Hindlimb muscle (tissue), 1 donor: ENCODE measurements at regions not wholly inside any gene's neighbourhood (a gene's known extent, or its start where the extent isn't known, plus 50 kb on each side); places are given as distances from the start of the nearest gene placed in this dataset.
"Not testable (repeated sequence)": the region's sequence is repeated elsewhere in the genome, so short reads cannot be mapped to it uniquely, and the experiment has no call there.

Experiments used
- DNase-seq: peaks from one replicate; pipeline ENCODE4 v3.0.0-alpha.2; 2013

DNA sequence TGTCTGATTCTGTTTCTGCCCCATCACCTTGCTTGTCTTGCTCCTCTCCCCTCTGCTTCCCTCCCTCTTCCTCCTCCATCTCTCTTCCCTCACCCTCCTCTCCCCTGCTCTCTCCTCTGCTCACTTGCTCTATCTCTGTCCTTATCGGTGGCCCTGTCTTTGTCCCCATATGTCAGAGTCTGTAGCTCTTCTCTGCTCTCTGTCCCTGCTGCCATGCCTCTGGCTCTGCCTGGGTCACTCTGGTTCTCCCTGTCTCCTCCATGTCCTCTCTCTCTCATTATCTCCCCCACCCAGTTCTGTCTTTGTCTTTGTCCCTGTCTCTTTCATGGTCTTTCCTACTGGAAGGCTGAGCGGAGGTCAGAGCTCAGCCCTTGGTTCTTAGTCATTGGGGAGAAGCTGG, 169.1 kb upstream of the NLRP1 start:
- no peak for DNase-seq

DNA sequence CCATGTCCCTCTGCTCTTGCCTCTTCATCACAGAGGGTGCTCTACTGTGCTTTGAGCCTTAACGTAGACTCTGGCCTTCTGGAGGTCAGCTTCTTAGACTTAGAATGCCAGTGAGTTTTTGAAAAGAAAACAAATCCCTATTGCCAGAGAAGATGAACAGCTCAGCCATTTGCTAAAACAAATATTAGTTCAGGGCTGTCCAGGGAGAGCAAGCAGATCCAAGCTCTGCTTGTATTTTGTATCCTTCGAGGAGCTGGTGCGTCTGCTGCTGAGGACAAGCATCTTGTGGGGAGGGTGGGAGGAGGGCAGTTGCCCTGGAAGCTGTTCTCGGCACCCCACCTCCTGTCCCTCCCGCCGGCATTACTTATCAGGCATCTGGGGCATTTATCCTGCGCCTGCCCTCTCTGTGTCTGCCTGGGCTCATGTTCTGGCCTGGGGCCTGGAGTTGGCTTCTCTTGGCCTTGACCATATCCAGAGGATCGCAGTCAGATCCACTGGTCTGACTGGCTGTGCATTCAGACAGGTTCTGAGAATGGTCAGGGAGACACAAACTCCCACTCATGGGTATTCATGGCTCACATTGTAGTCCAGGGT, 173.1 kb upstream of the NLRP1 start:
- DNase-seq: no peak

DNA sequence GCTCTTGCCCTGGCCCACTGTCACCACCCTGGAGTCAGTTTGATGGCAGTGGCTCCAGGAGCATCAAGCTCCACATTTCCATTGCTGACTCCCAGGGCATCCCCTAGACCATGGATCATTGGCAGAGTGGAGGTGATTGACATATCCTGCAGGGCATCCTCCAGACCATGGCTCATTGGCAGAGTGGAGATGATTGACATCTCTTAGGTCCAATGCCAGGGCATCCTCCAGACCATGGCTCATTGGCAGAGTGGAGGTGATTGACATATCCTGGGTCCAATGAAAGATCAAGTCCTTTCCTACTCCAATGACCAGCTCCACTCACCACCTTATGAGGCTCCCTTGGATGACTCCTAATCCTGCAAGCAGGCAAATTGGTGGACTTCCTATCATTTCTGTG, 174.3 kb upstream of the NLRP1 start:
- no peak for DNase-seq

DNA sequence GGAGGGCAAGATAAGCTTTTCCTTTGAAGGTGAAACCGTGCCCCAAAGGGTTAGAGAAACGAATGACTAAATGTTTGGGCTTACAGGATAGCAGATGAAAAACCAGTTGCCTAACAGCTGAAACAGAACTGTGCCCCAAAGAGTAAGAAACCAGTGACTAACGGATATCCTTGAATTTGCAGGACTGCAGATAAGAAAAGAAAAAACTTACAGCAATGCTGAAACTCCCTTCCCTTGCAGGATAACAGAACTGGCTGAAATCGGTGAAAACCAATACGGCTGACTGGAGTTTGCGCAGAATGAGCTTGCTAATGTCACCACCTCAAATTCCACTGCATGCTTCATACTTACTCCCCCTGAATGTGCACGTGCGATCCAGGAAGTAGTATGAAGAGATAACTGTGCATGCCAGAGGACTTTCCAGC, 175.2 kb upstream of the NLRP1 start:
- no peak for DNase-seq

DNA sequence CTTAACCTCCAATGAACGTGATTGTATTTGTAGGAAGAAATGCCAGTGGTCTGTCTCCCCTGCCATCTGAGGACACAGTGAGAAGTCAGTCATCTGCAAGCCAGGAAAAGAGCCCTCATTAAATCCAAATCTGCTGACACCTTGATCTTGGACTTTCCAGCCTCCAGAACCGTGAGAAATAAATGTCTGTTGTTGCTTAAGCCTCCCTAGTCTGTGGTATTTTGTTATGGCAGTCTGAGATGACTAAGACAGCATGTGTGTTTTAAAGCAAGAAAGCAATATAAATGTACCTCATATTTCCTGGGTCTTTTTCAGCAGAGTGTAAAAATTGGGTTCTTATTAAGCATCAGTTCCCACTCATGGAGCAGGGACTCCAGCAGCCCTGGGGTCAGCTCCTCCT, 177.9 kb upstream of the NLRP1 start:
- no peak for DNase-seq

DNA sequence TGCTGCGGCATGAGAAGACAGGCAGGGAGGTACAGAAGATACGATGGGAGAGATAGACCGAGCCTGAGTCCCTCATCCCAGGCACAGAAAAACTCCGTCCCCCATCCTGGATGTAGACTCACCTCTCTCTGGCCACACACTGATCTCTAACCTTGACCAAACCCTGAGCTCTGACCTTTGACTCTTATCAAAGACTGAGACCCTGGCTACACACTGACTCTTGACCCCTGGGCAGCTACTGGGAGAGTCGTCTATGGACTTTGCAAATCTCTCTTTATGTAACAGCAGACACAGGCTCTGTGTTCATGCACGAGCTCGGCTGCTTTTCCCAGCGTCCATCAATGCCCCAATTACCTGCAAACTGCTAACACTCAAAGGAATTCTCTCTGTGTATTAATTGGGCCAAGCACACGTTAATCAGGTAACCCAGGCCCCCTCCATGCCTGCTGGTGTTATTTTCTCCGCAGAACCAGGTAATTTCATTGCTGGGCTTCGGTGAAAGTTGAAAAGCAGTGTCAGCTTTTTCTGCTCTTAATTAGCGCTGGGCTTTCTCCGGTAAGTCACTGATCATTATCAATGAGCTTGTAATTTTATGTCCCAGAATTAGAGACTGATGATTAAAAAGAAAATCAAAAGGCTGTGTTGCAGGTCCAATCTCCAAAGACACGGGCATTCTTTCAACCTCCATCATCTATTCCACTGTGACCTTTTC, 179.4 kb upstream of the NLRP1 start:
- DNase-seq: no peak

DNA sequence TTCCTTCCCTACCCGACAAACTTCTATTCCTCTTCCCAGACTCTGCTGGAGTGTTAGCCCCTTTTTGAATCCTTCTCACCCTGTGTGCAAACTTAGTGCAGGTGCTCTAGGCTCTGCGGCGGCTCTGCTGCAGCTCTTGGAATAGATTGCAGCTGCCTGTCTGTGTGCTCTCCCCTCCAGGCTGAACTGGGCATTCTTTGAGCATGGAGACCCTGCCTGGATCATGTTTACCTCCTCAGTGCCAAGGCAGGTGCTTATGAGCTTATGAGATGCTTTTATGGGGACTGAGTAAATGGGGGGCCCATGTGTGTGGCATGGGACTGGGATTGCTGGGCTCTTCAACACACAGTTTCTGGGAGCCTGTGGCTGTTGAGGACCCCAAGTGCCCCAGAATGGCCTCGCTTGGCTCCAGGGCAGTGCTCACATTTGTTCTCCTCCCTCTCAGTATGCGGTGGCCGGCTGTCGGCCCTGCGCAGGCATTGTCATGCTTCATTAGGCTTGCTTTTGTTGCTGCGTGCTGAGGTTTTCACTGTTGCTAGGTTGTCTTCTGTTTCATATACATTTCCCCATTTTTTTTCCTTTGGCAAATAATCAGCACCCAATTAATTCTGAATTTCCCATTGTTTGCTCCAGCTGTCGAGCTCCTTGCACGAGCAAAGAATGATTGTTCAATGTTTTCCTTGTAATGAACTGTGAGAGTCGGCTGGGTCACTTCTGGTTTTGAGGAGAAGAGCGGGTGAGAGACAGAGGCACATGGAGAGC, 185.5 kb upstream of the NLRP1 start:
- DNase-seq: no peak

DNA sequence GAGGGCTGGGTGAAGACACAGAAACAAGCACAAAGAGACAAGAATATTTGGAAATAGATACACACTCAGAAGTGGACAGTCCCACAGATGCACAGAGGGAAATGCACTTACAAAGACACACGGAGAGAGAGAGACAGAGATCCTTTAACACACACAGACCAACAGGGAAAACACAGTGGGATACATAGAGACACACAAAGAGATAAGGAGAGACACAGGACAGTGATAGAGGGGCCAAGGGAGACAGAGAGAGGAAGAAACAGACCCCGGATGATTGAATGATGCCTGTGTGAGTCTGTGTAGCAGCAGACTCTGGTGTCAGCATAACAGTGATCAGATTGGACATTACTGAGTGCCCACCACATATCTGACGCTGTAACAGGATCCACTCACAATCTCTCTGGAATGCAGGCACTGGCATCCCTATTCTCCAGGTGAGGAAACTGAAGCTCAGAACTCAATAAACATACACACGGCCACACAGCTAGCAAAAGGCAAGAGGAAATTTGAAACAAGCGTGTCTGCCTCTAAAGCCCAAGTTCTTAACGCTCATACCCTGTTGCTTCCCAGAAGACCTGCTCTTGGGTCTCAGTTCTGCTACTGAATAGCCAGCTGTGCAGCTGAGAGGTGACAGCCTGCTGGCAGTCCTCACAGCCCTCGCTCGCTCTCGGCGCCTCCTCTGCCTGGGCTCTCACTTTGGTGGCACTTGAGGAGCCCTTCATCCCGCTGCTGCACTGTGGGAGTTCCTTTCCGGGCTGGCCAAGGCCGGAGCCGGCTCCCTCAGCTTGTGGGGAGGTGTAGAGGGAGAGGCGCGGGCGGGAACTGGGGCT, 186.3 kb upstream of the NLRP1 start:
- no peak for DNase-seq

DNA sequence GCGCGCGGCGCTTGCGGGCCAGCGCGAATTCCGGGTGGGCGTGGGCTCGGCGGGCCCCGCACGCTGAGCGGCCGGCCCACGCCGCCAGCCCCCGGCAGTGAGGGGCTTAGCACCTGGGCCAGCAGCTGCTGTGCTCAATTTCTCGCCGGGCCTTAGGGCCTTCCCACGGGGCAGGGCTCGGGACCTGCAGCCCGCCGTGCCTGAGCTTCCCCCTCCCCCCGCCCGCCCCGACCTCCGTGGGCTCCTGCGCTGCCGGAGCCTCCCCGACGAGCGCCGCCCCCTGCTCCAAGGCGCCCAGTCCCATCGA, 186.9 kb upstream of the NLRP1 start:
- DNase-seq: not testable (repeated sequence)

DNA sequence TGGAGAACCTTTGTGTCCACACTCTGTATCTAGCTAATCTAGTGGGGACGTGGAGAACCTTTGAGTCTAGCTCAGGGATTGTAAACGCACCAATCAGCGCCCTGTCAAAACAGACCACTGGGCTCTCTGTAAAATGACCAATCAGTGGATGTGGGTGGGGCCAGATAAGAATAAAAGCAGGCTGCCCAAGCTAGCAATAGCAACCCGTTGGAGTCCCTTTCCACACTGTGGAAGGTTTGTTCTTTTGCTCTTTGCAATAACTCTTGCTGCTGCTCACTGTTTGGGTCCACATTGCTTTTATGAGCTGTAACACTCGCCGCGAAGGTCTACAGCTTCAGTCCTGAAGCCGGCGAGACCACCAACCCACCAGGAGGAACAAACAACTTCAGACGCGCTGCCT, 187.7 kb upstream of the NLRP1 start:
- not testable (repeated sequence) for DNase-seq

DNA sequence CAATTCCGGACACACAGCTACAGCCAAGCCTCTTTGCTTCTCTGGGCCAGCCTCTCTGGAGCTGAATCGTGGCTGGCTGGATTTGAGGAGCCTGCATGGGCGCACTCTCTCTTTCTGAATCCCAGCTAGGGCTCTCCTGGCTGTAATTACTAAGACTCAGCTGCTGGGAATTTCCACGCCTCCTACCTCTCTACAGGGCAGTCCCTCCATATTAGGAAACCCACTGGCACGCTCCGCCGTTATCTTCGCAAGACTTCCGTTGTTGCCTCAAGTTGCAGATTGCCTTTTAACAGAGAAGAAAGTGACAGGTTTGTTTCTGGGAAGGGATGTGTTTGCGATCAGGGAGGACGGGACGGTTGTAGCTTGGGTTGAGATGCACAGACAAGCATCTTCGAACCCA, 188.4 kb upstream of the NLRP1 start:
- DNase-seq: no peak

DNA sequence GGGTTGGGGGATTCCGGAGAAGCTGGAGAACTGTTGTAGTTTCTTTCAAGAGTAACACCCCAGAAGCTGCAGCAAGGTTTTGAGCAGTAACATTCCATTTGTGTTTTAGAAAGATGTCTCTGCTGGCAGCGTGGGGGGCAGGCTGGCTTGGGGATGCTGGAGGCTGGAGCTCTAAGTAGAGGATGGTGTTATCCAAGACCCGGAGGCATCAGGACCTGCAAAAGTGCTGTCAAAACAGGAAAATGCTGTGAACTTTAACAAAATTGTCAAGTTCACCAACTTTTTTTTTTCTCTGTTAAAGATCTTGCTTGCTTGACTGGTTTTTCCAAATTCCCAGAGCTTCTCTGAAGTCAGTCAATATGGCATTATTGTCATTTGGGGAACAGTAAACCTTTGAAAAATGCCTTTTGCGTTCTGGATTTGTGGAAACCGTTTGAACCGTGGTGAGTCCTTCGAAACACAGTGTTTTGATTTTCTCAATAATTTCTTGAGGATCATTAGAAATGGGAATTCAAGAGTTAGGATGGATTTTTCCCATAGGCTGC, 189.6 kb upstream of the NLRP1 start:
- DNase-seq: no peak

DNA sequence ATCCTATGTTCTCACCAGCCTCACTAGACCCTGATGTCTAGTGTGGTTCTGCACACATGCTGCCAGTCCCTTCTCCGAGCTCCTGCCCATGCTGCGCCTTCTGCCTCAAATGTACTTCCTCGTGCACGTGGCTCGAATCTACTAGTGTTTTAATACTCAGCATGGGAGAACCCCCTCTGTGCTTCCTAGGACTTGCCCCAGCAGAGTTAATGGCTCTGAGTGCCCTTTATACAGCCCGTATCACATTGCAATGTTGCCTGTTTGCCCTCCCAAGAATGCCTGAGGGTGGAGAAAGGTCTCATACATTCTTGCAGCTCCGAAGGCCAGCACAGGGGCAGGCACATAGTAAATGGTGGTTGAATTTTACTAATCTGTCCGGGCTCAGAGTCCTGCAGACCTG, 190.8 kb upstream of the NLRP1 start:
- DNase-seq: no peak

DNA sequence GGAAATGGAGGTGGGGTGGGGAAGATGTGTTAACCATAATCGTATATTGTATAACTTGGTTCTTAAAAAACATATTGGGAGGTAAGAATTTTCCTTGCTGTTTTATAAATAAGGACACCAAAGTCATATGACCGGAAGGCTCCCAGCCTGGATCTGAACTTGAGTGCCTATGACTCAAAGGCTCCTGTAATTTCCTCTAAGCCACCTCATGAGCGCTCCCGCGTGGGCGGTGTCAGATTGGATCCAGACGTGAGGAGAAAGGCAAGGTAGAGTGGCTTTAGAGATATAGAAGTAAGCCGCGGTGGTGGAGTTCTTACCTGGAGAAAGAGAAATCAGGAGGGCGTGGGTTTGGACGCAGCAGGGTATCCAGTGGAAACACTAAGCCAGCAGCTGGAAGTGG, 196.2 kb upstream of the NLRP1 start:
- DNase-seq: no peak

DNA sequence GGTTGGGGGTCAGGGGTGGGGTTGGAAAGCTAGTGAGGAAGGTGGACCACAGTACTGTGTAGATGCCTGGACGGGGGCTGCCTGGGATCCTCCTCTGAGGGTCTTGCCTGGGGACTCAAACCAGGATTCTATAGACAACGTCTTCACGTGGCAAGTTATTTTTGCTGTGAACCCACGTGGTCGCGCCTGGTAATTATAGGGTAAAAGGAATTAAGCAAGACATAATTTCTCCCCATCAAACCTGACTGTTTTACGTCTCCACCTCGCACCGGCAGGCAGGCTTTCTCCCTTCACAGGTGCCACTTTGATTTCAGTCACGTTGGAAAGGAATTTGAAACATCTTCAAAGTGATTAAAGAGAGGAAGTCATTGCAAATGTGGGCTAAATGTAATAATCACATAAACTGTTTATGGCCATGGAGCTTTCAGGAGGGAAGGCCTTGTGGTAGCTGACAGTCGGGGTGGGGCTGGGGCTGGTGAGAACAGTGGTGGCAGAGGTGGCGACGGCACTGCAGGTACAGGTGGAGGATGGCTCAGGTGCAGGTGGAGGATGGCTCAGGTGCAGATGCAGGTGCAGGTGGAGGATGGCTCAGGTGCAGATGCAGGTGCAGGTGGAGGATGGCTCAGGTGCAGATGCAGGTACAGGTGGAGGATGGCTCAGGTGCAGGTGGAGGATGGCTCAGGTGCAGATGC, 197.1 kb upstream of the NLRP1 start:
- no peak for DNase-seq

DNA sequence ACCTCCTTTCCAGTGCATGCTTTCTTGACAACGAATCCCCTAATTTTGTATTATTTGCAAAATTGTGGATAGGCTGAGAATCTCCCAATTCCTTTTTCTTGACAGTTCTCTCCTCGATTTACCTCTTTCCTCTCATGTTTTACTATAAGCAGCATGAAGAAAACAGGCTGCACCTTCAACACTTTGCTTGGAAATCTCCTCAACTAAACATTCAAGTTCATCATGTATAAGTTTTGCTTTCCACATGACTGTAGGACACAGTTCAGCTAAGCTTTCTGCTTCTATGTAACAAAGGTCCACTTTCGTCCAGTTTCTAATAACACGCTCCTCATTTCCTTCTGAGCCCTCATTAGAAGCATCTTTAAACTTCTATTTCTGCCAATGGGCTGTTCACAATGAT, 199.0 kb upstream of the NLRP1 start:
- no peak for DNase-seq

DNA sequence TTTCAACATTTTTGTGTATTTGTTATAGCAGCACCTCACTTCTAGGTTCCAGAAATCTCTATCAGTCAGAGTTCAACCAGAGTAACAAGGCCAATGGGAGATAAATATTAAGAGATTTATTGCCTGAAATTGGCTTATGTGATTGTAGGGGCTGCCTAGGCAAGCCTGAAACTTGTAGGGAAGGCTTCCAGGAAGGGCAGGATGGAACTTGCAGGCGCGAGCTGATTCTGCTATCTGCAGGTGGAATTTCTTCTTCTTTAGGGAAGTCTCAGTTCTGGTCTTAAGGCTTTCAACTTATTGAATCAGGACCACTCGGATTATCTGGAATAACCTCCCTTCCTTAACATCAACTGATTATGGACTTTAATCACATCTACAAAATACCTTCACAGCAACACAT, 199.5 kb upstream of the NLRP1 start:
- DNase-seq: no peak

DNA sequence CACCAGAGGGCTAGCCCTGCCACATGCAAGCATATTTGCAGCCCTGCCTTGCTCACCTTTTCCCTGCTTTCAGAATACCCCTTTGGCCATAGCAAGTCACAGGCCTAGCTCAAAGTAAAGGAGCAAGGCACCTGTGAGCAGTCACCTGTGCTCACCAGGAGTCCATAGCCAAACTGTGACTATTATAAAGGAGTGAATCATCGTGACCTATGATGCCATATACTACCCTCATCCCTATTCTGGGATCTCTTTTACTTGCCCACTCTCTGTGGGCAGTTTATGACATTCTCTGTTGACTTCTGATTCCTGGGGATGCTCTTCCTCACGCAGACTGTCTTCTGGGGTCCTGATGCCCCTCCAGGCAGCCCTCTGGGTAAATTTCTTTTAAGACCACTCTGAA, 200.5 kb upstream of the NLRP1 start:
- DNase-seq: no peak

DNA sequence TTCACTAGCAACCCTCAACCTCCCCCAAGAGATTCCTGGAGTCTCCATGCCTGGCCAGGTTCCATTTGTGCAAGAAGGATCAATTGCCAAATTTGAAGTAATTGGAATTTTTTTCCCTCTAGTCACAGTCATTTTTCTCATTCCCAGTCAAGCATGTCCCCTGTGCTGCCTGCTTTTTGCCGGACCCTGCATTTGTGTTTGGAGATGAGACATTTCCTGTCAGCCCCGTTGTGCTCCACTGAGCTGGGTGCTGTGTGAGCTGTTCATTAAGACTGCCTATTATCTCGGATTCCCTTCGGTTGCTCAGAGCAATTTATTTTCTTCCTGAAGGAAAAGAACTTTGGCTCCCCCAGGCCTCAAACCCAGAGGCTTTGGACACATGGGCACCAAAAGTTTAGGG, 201.0 kb upstream of the NLRP1 start:
- DNase-seq: no peak

DNA sequence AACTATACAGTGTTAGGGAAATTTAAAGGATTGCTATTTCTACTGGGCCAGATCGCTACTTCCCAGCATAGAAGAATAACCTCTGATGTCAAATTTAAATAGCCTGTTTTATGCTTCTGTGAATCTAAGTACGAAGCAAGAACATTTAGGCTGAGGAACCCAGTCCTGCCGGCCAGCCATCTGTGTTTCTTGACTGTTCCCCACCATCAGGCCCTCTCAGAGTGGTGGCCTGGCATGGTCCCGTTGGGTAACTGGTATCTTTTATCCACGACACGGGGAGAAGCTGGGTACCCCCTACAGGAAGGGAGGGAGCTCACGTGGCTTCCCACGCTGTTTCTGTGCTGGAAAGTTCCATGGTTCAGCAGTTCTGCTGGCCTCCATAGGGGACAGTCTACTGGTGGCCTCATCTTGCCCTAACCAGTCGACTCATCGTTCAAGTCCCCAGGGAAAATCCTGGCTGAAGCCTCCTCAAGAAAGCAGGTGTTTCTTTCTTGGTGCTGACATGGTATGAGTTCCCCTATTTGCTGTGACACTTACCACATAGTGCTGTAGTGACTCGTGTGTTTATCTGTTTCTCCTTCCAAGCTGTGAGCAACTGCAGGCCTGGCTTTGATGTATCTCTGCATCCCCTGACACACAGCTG, 201.7 kb upstream of the NLRP1 start:
- no peak for DNase-seq

DNA sequence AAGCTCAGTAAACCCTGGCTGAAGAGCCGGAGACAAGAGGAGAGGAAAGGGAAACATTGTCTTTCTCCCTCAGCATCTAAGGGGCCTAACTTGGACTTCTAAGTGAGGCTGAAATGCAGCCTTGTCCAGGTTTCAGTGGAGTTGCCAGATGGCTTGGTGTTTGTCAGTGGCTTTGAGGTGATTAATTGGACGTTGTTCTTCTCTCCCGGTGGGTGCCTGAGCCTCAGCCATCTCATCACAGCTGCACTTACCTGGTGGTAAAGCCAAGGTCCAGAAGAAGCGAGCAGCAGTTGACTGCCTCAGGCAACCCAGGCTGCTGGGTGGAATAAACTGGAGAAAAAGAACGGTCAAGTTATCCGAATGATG, 202.2 kb upstream of the NLRP1 start:
- DNase-seq: no peak
